GM19468 (cell line): ENCODE measurements at regions not wholly inside any gene's neighbourhood (a gene's known extent, or its start where the extent isn't known, plus 50 kb on each side); places are given as distances from the start of the nearest gene placed in this dataset.

Experiments
- ATAC-seq: cut with Tn5 transposase; IDR thresholded peaks from one replicate; pipeline ENCODE4 v1.9.1; 2021; ENCODE audit warnings: mild to moderate bottlenecking, moderate library complexity, moderate number of reproducible peaks; ENCODE audit not compliant: unreplicated experiment; ENCODE audit errors: extremely low read depth

DNA sequence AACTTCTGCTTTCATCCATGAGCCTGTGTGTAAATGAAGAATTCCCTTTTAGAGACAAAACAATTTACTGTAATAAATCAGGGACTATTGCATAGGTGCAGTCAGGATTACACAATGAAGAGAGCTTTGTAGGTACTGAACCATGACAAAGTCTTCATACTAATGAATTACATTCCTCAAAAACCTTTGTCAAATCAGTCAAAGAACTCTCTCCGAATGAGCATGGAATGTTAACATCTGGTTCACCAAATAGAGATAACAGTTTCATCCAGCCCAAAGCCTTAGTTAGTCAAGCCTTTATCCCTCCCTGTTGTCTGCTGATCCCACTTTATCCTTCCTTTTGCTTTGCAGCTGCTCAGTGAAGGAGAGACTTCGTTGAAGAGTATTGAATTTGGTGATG lies 62.9 kb upstream of the DMRTA1 start:
- no peak for ATAC-seq

GRCh38 chr9:22389271-22389670 lies 57.4 kb upstream of the DMRTA1 start:
- no peak for ATAC-seq

- ATAC-seq = no peak
Observed at GRCh38 chr9:22392523-22392922, 54.1 kb upstream of the DMRTA1 start.

DNA sequence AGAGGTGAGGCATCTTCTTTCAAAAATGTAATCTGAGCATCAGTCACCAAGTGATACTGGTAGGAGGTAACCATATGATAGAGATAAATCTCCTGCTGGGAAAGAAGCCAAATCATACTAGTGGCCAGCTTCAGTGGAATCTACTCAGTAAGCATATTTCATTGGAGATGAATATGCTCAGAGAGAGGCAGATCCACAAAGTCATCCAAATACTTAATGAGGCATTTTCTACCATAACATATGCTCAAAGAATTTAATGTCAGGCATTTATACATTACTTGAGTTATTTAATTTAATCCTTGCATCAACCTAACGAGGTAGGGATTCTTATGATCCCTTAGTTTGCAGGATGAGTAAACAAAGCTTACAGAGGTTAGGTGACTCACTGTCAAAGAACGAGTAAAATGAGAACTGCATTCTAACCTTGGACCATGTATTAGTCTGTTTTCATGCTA lies 50.9 kb upstream of the DMRTA1 start:
- no peak for ATAC-seq
